ENCODE measurements at regions not wholly inside any gene's neighbourhood (a gene's known extent, or its start where the extent isn't known, plus 50 kb on each side); places are given as distances from the start of the nearest gene placed in this dataset.

GRCh38 chr11:35084817-35085440 lies 54.0 kb upstream of the CD44 start:
- Histone ChIP-seq H3K79me2 (replicated peaks; ENCODE audit: insufficient read depth) (no peaks in the 10 kb centered on the region), H2AFZ (no peak overlapping the region), H3K36me3 (ENCODE audit: insufficient read depth) (no peaks in the 10 kb centered on the region)

More at GRCh38 chr11:35084817-35085440, 54.0 kb upstream of the CD44 start:
- Histone ChIP-seq H3K27me3 (ENCODE audit: insufficient read depth) (no peaks in the 10 kb centered on the region), H3K4me3 (no peak overlapping the region), H3K4me2 (no peak overlapping the region), H3F3A (replicated peaks; ENCODE audit: low read depth) (no peaks in the 10 kb centered on the region), H3K9me2 (ENCODE audit: insufficient read depth) (peaks cover 29% of the 10 kb centered on the region; the same call in 1 of the 2 replicates), H3K4me1 (ENCODE audit: insufficient read depth) (no peaks in the 10 kb centered on the region), H4K20me1 (replicated peaks; ENCODE audit: insufficient read depth) (no peaks in the 10 kb centered on the region), H3K27ac (ENCODE audit: low read depth) (no peak overlapping the region)
- H3K27ac Mint-ChIP-seq = no peak overlapping the region
- H3K36me3 Mint-ChIP-seq (ENCODE audit: low read depth) = no peaks in the 10 kb centered on the region
- no peak overlapping the region for H3K4me3 Mint-ChIP-seq
- TF ChIP-seq CTCF (conservative IDR thresholded peaks at IDR 0.05; ENCODE audit: low read depth in 2 of 2) (no peak), NANOG (IDR thresholded peaks at IDR 0.05; ENCODE audit: borderline replicate concordance) (no peak), POLR2AphosphoS5 (IDR thresholded peaks at IDR 0.05; ENCODE audit: low read depth) (no peak), CREB1 (CRISPR knock-in tag; IDR thresholded peaks at IDR 0.05; ENCODE audit: low read depth) (no peak), ETS1 (IDR thresholded peaks at IDR 0.05) (no peak), ZNF114 (CRISPR knock-in tag; IDR thresholded peaks at IDR 0.05) (no peak), STAT1 (IDR thresholded peaks at IDR 0.05; ENCODE audit: unreplicated experiment) (no peak), EZH2 (IDR thresholded peaks at IDR 0.05; ENCODE audit: low read depth, unreplicated experiment) (no peak), ZNF331 (CRISPR knock-in tag; IDR thresholded peaks at IDR 0.05; ENCODE audit: low read depth) (no peak), ZNF462 (CRISPR knock-in tag; IDR thresholded peaks at IDR 0.05) (no peak), JUNB (IDR thresholded peaks at IDR 0.05; ENCODE audit: unreplicated experiment) (no peak), EZH2phosphoT487 (IDR thresholded peaks at IDR 0.05; ENCODE audit: unreplicated experiment) (no peak)
- DNase-seq (ENCODE audit: low spot score) (no peak), ATAC-seq (no peak)
- H3K9me3 Mint-ChIP-seq = 0 out of 3 replicates have a peak, but pooled peaks cover 5% of the 10 kb centered on the region
- 0 out of 3 replicates have a peak, but pooled peaks cover 3% of the 10 kb centered on the region for H3K4me1 Mint-ChIP-seq
- H3K27me3 Mint-ChIP-seq (ENCODE audit: insufficient read depth, low read depth, poor library complexity) = peaks cover 2% of the 10 kb centered on the region

Measured in GM23338 (cell line).